ENCODE measurements at regions not wholly inside any gene's neighbourhood (a gene's known extent, or its start where the extent isn't known, plus 50 kb on each side); places are given as distances from the start of the nearest gene placed in this dataset.

DNA sequence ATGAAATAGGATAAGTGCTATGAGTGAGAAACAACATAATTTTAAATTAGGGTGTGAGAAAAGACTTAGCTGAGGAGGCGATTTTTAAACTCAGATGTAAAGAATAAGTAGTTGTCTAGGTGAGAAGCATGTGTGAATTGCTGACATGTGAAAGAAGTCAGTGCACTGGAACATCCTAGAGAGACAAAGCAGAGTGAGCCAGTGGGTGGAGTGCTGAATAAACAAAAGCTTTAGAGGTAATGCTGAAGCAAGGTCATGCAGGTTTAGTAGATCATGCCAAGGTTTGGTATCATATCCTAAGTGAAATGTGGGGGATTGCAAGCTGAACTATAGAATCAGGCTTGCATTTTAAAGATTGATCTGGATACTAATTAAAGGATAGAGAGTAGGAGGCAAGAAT, 89.4 kb downstream of the KIF2B start:
- TF ChIP-seq EZH2phosphoT487 (conservative IDR thresholded peaks at IDR 0.05; ENCODE audit: low read length) = no peak
- TF ChIP-seq, protein P1, sequence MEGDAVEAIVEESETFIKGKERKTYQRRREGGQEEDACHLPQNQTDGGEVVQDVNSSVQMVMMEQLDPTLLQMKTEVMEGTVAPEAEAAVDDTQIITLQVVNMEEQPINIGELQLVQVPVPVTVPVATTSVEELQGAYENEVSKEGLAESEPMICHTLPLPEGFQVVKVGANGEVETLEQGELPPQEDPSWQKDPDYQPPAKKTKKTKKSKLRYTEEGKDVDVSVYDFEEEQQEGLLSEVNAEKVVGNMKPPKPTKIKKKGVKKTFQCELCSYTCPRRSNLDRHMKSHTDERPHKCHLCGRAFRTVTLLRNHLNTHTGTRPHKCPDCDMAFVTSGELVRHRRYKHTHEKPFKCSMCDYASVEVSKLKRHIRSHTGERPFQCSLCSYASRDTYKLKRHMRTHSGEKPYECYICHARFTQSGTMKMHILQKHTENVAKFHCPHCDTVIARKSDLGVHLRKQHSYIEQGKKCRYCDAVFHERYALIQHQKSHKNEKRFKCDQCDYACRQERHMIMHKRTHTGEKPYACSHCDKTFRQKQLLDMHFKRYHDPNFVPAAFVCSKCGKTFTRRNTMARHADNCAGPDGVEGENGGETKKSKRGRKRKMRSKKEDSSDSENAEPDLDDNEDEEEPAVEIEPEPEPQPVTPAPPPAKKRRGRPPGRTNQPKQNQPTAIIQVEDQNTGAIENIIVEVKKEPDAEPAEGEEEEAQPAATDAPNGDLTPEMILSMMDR (IDR thresholded peaks at IDR 0.05; ENCODE audit: insufficient read depth, low read length, poor library complexity, severe bottlenecking) = no peak
